PFSK-1 (cell line): ENCODE measurements at regions not wholly inside any gene's neighbourhood (a gene's known extent, or its start where the extent isn't known, plus 50 kb on each side); places are given as distances from the start of the nearest gene placed in this dataset.

Source experiments
- POLR2AphosphoS5 ChIP-seq: IDR thresholded peaks from 2 replicates; pipeline ENCODE4 v1.6.1; 2012; ENCODE audit warnings: low read depth, mild to moderate bottlenecking, control low read depth, low read length, moderate library complexity
- SIN3A ChIP-seq: IDR thresholded peaks from 2 replicates; pipeline ENCODE4 v1.6.1; 2012; ENCODE audit warnings: mild to moderate bottlenecking, low read length, moderate library complexity, borderline replicate concordance; ENCODE audit not compliant: insufficient read depth
- TF ChIP-seq, protein P1 (sequence below), 2 experiments: IDR thresholded peaks; 2 replicates each; pipeline versions ENCODE4 v1.6.1 to v1.8.0; 2011 to 2012; ENCODE audit warnings: low read depth in 2 of 2, low read length in 2 of 2, control low read depth in 1 of 2, inconsistent platforms in 1 of 2, mild to moderate bottlenecking in 1 of 2, moderate library complexity in 1 of 2; ENCODE audit not compliant: insufficient read depth in 1 of 2

- TF ChIP-seq POLR2AphosphoS5 (no peak), SIN3A (no peak)
- TF ChIP-seq, protein P1, sequence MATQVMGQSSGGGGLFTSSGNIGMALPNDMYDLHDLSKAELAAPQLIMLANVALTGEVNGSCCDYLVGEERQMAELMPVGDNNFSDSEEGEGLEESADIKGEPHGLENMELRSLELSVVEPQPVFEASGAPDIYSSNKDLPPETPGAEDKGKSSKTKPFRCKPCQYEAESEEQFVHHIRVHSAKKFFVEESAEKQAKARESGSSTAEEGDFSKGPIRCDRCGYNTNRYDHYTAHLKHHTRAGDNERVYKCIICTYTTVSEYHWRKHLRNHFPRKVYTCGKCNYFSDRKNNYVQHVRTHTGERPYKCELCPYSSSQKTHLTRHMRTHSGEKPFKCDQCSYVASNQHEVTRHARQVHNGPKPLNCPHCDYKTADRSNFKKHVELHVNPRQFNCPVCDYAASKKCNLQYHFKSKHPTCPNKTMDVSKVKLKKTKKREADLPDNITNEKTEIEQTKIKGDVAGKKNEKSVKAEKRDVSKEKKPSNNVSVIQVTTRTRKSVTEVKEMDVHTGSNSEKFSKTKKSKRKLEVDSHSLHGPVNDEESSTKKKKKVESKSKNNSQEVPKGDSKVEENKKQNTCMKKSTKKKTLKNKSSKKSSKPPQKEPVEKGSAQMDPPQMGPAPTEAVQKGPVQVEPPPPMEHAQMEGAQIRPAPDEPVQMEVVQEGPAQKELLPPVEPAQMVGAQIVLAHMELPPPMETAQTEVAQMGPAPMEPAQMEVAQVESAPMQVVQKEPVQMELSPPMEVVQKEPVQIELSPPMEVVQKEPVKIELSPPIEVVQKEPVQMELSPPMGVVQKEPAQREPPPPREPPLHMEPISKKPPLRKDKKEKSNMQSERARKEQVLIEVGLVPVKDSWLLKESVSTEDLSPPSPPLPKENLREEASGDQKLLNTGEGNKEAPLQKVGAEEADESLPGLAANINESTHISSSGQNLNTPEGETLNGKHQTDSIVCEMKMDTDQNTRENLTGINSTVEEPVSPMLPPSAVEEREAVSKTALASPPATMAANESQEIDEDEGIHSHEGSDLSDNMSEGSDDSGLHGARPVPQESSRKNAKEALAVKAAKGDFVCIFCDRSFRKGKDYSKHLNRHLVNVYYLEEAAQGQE (IDR thresholded peaks at IDR 0.05; ENCODE audit: insufficient read depth in 1 of 2, low read depth in 2 of 2, low read length in 2 of 2) = no peak
Measured at GRCh38 chr19:28493884-28494283, 719.1 kb downstream of the UQCRFS1 start.
